HuH-7 (cell line): ENCODE measurements at regions not wholly inside any gene's neighbourhood (a gene's known extent, or its start where the extent isn't known, plus 50 kb on each side); places are given as distances from the start of the nearest gene placed in this dataset.

Source experiments
- DNase-seq: peaks from one replicate; pipeline ENCODE4 v3.0.0; 2011; ENCODE audit warnings: low spot score

- no peak for DNase-seq
Observed at GRCh38 chr5:174837919-174838902, 113.8 kb downstream of the MSX2 start.

GRCh38 chr5:174834081-174834480 lies 109.7 kb downstream of the MSX2 start:
- no peak for DNase-seq

GRCh38 chr5:174832811-174833210 lies 108.4 kb downstream of the MSX2 start:
- no peak for DNase-seq

GRCh38 chr5:174832025-174832424 lies 107.6 kb downstream of the MSX2 start:
- DNase-seq: no peak

GRCh38 chr5:174831031-174831660 lies 106.8 kb downstream of the MSX2 start:
- DNase-seq: no peak

- no peak for DNase-seq
Observed at GRCh38 chr5:174829511-174829864, 105.1 kb downstream of the MSX2 start.

GRCh38 chr5:174828804-174829510 lies 104.6 kb downstream of the MSX2 start:
- DNase-seq: no peak

- no peak for DNase-seq
Observed at GRCh38 chr5:174827558-174827957, 103.2 kb downstream of the MSX2 start.

- DNase-seq: no peak
Observed at GRCh38 chr5:174825587-174825986, 101.2 kb downstream of the MSX2 start.

GRCh38 chr5:174818430-174818829 lies 94.0 kb downstream of the MSX2 start:
- DNase-seq: no peak

- DNase-seq: no peak
Observed at GRCh38 chr5:174817610-174818009, 93.2 kb downstream of the MSX2 start.

- no peak for DNase-seq
Observed at GRCh38 chr5:174816858-174817257, 92.5 kb downstream of the MSX2 start.

GRCh38 chr5:174811438-174811837 lies 87.1 kb downstream of the MSX2 start:
- DNase-seq: no peak

- no peak for DNase-seq
Observed at GRCh38 chr5:174810796-174811195, 86.4 kb downstream of the MSX2 start.

GRCh38 chr5:174807471-174807870 lies 83.1 kb downstream of the MSX2 start:
- no peak for DNase-seq

- DNase-seq: no peak
Observed at GRCh38 chr5:174806729-174807128, 82.3 kb downstream of the MSX2 start.

GRCh38 chr5:174801798-174802197 lies 77.4 kb downstream of the MSX2 start:
- DNase-seq: no peak

GRCh38 chr5:174800435-174800834 lies 76.1 kb downstream of the MSX2 start:
- DNase-seq: no peak

GRCh38 chr5:174799121-174799520 lies 74.7 kb downstream of the MSX2 start:
- DNase-seq: no peak

- DNase-seq: no peak
Observed at GRCh38 chr5:174798551-174798951, 74.2 kb downstream of the MSX2 start.

- no peak for DNase-seq
Observed at GRCh38 chr5:174796711-174797192, 72.4 kb downstream of the MSX2 start.

GRCh38 chr5:174794931-174795672 lies 70.7 kb downstream of the MSX2 start:
- no peak for DNase-seq
